HepG2 (cell line): ENCODE measurements at regions not wholly inside any gene's neighbourhood (a gene's known extent, or its start where the extent isn't known, plus 50 kb on each side); places are given as distances from the start of the nearest gene placed in this dataset.

ENCODE experiments used
- ATAC-seq: fragments of 200-7000 bp; cut with Tn5 transposase; 3 replicates; pipeline ENCODE4 v1.9.1; 2020; ENCODE audit warnings: mild to moderate bottlenecking, moderate library complexity
- BruUV-seq: library from RNA; stranded (reverse); fragments of 400-500 nt; replicated peaks from 2 replicates; lab custom pipeline; 2021; lab: Mats Ljungman, UMichigan
- CTCF ChIA-PET: fragments of 300-600 bp; formaldehyde crosslinking; extraction: SDS; loops from one replicate; lab custom pipeline; 2021; ENCODE audit warnings: low total read pairs, inconsistent platforms, low intra/inter-chr PET ratio; lab: Yijun Ruan, JAX
- POLR2A ChIA-PET: fragments of 350-600 bp; sonication (Branson Sonifier 250); formaldehyde crosslinking; loops from one replicate; lab custom pipeline; 2020; ENCODE audit warnings: antibody characterized with exemption, inconsistent platforms; lab: Yijun Ruan, JAX
- DNase-seq: peaks from one replicate; pipeline ENCODE4 v3.0.0-alpha.2; 2015; ENCODE audit warnings: low spot score
- FAIRE-seq: peaks from 3 replicates; lab custom pipeline; 2011; peaks lifted over from hg19 to GRCh38; lab: Jason Lieb, UNC
- H2AFZ ChIP-seq: one replicate; pipeline ENCODE4 v1.6.1; 2011; ENCODE audit warnings: low read length, inconsistent platforms
- H3K27ac ChIP-seq: fragments of 300-600 bp; 3 replicates; pipeline ENCODE4 v1.8.0; 2011; ENCODE audit warnings: mixed run types, mild to moderate bottlenecking, mixed read lengths, low read length, inconsistent platforms; ENCODE audit not compliant: insufficient read depth; ENCODE audit errors: extremely low read length
- H3K27me3 ChIP-seq, 2 experiments: fragments of 200-600 bp in 1 of 2; 2 replicates in 1 of 2; 3 replicates in 1 of 2; pipeline versions ENCODE4 v1.6.0 to v1.8.0; 2011; ENCODE audit warnings: low read length in 2 of 2, mild to moderate bottlenecking in 2 of 2, moderate library complexity in 2 of 2, inconsistent platforms in 1 of 2; ENCODE audit not compliant: insufficient read depth in 2 of 2, control insufficient read depth in 1 of 2
- H3K36me3 ChIP-seq, 2 experiments: fragments of 200-600 bp in 1 of 2; replicated peaks in 1 of 2; 2 replicates in 1 of 2; 3 replicates in 1 of 2; pipeline versions ENCODE4 v1.5.1 to v1.8.0; 2011; ENCODE audit warnings: low read length in 2 of 2, inconsistent platforms in 1 of 2; ENCODE audit not compliant: insufficient read depth in 2 of 2, control insufficient read depth in 1 of 2
- H3K4me1 ChIP-seq: 2 replicates; pipeline ENCODE4 v1.5.1; 2012; ENCODE audit warnings: low read length, inconsistent platforms; ENCODE audit not compliant: insufficient read depth
- H3K4me2 ChIP-seq: 2 replicates; pipeline ENCODE4 v1.6.0; 2011; ENCODE audit warnings: low read depth, low read length, inconsistent platforms
- H3K4me3 ChIP-seq, 3 experiments: fragments of 200-600 bp in 1 of 3; sonication (generic), shearing (Covaris generic) in 1 of 3; replicated peaks in 1 of 3; 2 replicates each; pipeline ENCODE4 v1.5.1; 2011 to 2016; ENCODE audit warnings: low read length in 3 of 3, inconsistent platforms in 2 of 3, low read depth in 2 of 3, mild to moderate bottlenecking in 2 of 3, control low read depth in 1 of 3, mixed read lengths in 1 of 3; ENCODE audit not compliant: insufficient read depth in 1 of 3
- H3K79me2 ChIP-seq: one replicate; pipeline ENCODE4 v1.6.1; 2011; ENCODE audit warnings: low read length, inconsistent platforms; ENCODE audit not compliant: insufficient read depth
- H3K9ac ChIP-seq: 2 replicates; pipeline ENCODE4 v1.6.0; 2011; ENCODE audit warnings: mild to moderate bottlenecking, low read depth, low read length, inconsistent platforms; ENCODE audit not compliant: insufficient read depth
- H3K9me3 ChIP-seq: 2 replicates; pipeline ENCODE4 v1.5.1; 2012; ENCODE audit warnings: mild to moderate bottlenecking, low read length
- H4K20me1 ChIP-seq: 2 replicates; pipeline ENCODE4 v1.6.0; 2011; ENCODE audit warnings: inconsistent platforms, mild to moderate bottlenecking, low read length, moderate library complexity; ENCODE audit not compliant: insufficient read depth
- ARNT2 ChIP-seq: sonication (generic); formaldehyde crosslinking; IDR thresholded peaks from 2 replicates; pipeline ENCODE4 v1.8.0; 2022; ENCODE audit warnings: mild to moderate bottlenecking, low read depth, missing genetic modification reagents, moderate library complexity
- EP300 ChIP-seq, 3 experiments: sonication (generic) in 1 of 3; formaldehyde crosslinking in 1 of 3; IDR thresholded peaks; 2 replicates each; pipeline versions ENCODE4 v1.5.1 to v1.6.1; 2011 to 2020; ENCODE audit warnings: low read depth in 2 of 3, low read length in 2 of 3, borderline replicate concordance in 1 of 3, improper control_type of control experiment in 1 of 3, mild to moderate bottlenecking in 1 of 3, missing genetic modification reagents in 1 of 3, moderate library complexity in 1 of 3
- GFI1 ChIP-seq: sonication (generic); formaldehyde crosslinking; IDR thresholded peaks from 2 replicates; pipeline ENCODE4 v1.5.0; 2020; ENCODE audit warnings: missing genetic modification reagents, mild to moderate bottlenecking, borderline replicate concordance
- MAZ ChIP-seq, 2 experiments: sonication (generic) in 1 of 2; formaldehyde crosslinking in 1 of 2; IDR thresholded peaks; 2 replicates each; pipeline versions ENCODE4 v1.5.0 to v1.6.1; 2012 to 2020; ENCODE audit warnings: low read depth in 2 of 2, mild to moderate bottlenecking in 2 of 2, borderline replicate concordance in 1 of 2, improper control_type of control experiment in 1 of 2, low read length in 1 of 2, missing genetic modification reagents in 1 of 2, moderate library complexity in 1 of 2
- MXD1 ChIP-seq: sonication (generic); formaldehyde crosslinking; IDR thresholded peaks from 2 replicates; pipeline ENCODE4 v1.4.0; 2020; ENCODE audit warnings: mild to moderate bottlenecking, missing genetic modification reagents
- NCOA5 ChIP-seq: sonication (generic); formaldehyde crosslinking; IDR thresholded peaks from 2 replicates; pipeline ENCODE4 v1.4.0; 2020; ENCODE audit warnings: missing genetic modification reagents
- NRL ChIP-seq: sonication (generic); formaldehyde crosslinking; IDR thresholded peaks from 2 replicates; pipeline ENCODE4 v1.5.0; 2020; ENCODE audit warnings: missing genetic modification reagents, mild to moderate bottlenecking, moderate library complexity, borderline replicate concordance
- POLR2AphosphoS5 ChIP-seq: IDR thresholded peaks from 2 replicates; pipeline ENCODE4 v1.6.1; 2012; ENCODE audit warnings: low read depth, low read length
- RXRA ChIP-seq: sonication (generic); formaldehyde crosslinking; IDR thresholded peaks from 2 replicates; pipeline ENCODE4 v1.5.1; 2020; ENCODE audit warnings: missing genetic modification reagents
- ZBTB38 ChIP-seq: sonication (generic); formaldehyde crosslinking; IDR thresholded peaks from 2 replicates; pipeline ENCODE4 v1.5.1; 2020; ENCODE audit warnings: mild to moderate bottlenecking, missing genetic modification reagents
- ZNF180 ChIP-seq: sonication (generic); formaldehyde crosslinking; IDR thresholded peaks from 2 replicates; pipeline ENCODE4 v1.4.0; 2020; ENCODE audit warnings: low read depth, missing genetic modification reagents, borderline replicate concordance
- ZNF264 ChIP-seq: sonication (generic); formaldehyde crosslinking; IDR thresholded peaks from 2 replicates; pipeline ENCODE4 v1.4.0; 2020; ENCODE audit warnings: missing genetic modification reagents
- ZNF362 ChIP-seq: sonication (generic); formaldehyde crosslinking; IDR thresholded peaks from 2 replicates; pipeline ENCODE4 v1.4.0; 2020; ENCODE audit warnings: missing genetic modification reagents, mild to moderate bottlenecking, borderline replicate concordance
- ZNF614 ChIP-seq: IDR thresholded peaks from 2 replicates; pipeline ENCODE4 v1.6.1; 2018; ENCODE audit warnings: missing biosample characterization, missing genetic modification reagents, inconsistent platforms, borderline replicate concordance
- ZNF7 ChIP-seq: IDR thresholded peaks from 2 replicates; pipeline ENCODE4 v1.6.1; 2016; ENCODE audit warnings: missing biosample characterization, missing genetic modification reagents
- ZNF749 ChIP-seq: sonication (generic); formaldehyde crosslinking; IDR thresholded peaks from 2 replicates; pipeline ENCODE4 v1.8.0; 2022; ENCODE audit warnings: mild to moderate bottlenecking, missing genetic modification reagents, moderate library complexity, borderline replicate concordance
- ZNF775 ChIP-seq: sonication (generic); formaldehyde crosslinking; IDR thresholded peaks from 2 replicates; pipeline ENCODE4 v1.4.0; 2020; ENCODE audit warnings: missing genetic modification reagents, mild to moderate bottlenecking, moderate library complexity, borderline replicate concordance
- ZSCAN12 ChIP-seq: sonication (generic); formaldehyde crosslinking; IDR thresholded peaks from 2 replicates; pipeline ENCODE4 v1.9.0; 2021; ENCODE audit warnings: mild to moderate bottlenecking, missing genetic modification reagents
- ZSCAN5A ChIP-seq: sonication (generic); formaldehyde crosslinking; IDR thresholded peaks from 2 replicates; pipeline ENCODE4 v1.8.0; 2022; ENCODE audit warnings: mild to moderate bottlenecking, missing genetic modification reagents, borderline replicate concordance
- WGBS: methylation state at CpG from one replicate; pipeline ENCODE4 v1.1.6; 2017; ENCODE audit warnings: low lambda C conversion rate; 5-methylcytosine and 5-hydroxymethylcytosine counted together
- in situ Hi-C: cut with HindIII; loops from 2 replicates; pipeline ENCODE4 v1.10.0; 2017; ENCODE audit warnings: low pct_unique_long_range_greater_than_20kb; ENCODE audit not compliant: extremely low pct_ligation_motif_present
- intact Hi-C: fragments of 100-400 bp; cut with micrococcal nuclease; formaldehyde crosslinking; loops from one replicate; pipeline ENCODE4 v1.10.0; 2022; ENCODE audit not compliant: unreplicated experiment

GRCh38 chr4:156638925-156639605 is 332.5 kb downstream of the PDGFC start (continued):
- no peak for TF ChIP-seq MXD1 (CRISPR knock-in tag)
- no peak for TF ChIP-seq NCOA5 (CRISPR knock-in tag)
- TF ChIP-seq POLR2AphosphoS5 = no peak
- no peak for TF ChIP-seq ZNF775 (CRISPR knock-in tag)
- no peak for TF ChIP-seq ZBTB38 (CRISPR knock-in tag)
- TF ChIP-seq RXRA (CRISPR knock-in tag) = no peak
- no peak for TF ChIP-seq ZNF362
- TF ChIP-seq ZNF180 = no peak

- Histone ChIP-seq H2AFZ (no peak overlapping the region), H4K20me1 (no peaks in the 10 kb centered on the region), H3K4me2 (no peak overlapping the region), H3K9me3 (no peaks in the 10 kb centered on the region), H3K4me1 (no peaks in the 10 kb centered on the region), H3K36me3 (no peaks in the 10 kb centered on the region), H3K4me3 (no peak overlapping the region), H3K27ac (no peak overlapping the region), H3K79me2 (no peaks in the 10 kb centered on the region), H3K27me3 (no peaks in the 10 kb centered on the region), H3K9ac (no peak overlapping the region)
- ChIA-PET POLR2A (no interaction called here), CTCF (no interaction called here)
- under 1% methylated on average over 5 of the region's 5 CpGs for WGBS
- in situ Hi-C loops = no loop called here
- ATAC-seq = no peak
- BruUV-seq = no TSS peak
- intact Hi-C loops = no loop called here
- no peak for FAIRE-seq
- no peak for DNase-seq
- TF ChIP-seq GFI1 (CRISPR knock-in tag) (no peak), NRL (CRISPR knock-in tag) (no peak), MAZ (IDR thresholded peaks at IDR 0.05; ENCODE audit: borderline replicate concordance, low read depth, low read length) (no peak), MAZ (CRISPR knock-in tag; IDR thresholded peaks at IDR 0.05; ENCODE audit: low read depth) (no peak), ZSCAN5A (no peak), ZNF264 (CRISPR knock-in tag) (no peak), ZNF749 (CRISPR knock-in tag) (no peak), ZNF7 (CRISPR knock-in tag) (no peak), EP300 (IDR thresholded peaks at IDR 0.05; ENCODE audit: low read depth in 2 of 2, low read length in 2 of 2) (no peak), EP300 (CRISPR knock-in tag; IDR thresholded peaks at IDR 0.05; ENCODE audit: borderline replicate concordance) (no peak), ZNF614 (CRISPR knock-in tag) (no peak), ZSCAN12 (CRISPR knock-in tag) (no peak), ARNT2 (no peak)
Observed at GRCh38 chr4:156638334-156638733, 333.3 kb downstream of the PDGFC start.
